GM21515 (cell line): ENCODE measurements at regions not wholly inside any gene's neighbourhood (a gene's known extent, or its start where the extent isn't known, plus 50 kb on each side); places are given as distances from the start of the nearest gene placed in this dataset.
"Not testable (repeated sequence)": the region's sequence is repeated elsewhere in the genome, so short reads cannot be mapped to it uniquely, and the experiment has no call there.

Source experiments
- ATAC-seq: cut with Tn5 transposase; IDR thresholded peaks from one replicate; pipeline ENCODE4 v1.9.1; 2021; ENCODE audit not compliant: unreplicated experiment

DNA sequence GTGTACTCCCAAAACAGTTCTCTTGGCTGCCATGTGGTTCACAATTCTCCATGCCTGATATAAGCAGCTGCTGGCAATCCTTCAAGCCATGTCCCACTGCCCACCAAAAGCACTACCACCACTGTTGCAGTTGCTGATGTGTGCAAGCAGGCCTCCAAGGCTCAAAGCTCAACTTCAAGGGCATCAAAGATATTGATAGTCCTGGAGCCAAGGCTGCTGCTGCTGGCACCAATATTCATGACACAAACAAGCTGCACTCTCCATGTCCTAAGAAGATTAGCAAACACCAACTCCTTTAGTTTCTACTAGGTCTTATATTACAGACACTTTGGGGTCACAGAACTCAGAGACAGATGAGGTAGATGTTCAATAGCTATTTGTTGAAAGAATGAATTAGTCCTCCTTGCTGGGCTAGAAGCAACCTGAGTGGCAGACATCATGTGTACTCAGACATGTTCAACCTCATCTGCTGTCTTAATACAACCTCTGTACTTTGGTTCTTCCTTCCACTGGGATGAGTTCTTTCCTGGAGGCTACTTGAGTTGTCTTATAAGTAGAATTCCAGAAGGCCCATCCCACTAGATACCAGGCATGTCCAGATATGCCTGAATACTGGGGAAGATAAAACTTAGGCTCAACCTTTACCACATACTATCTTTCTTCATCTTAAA, 104.5 kb upstream of the UGP2 start:
- ATAC-seq = no peak

- ATAC-seq = no peak
Measured at GRCh38 chr2:63738019-63738418, 103.7 kb upstream of the UGP2 start.

DNA sequence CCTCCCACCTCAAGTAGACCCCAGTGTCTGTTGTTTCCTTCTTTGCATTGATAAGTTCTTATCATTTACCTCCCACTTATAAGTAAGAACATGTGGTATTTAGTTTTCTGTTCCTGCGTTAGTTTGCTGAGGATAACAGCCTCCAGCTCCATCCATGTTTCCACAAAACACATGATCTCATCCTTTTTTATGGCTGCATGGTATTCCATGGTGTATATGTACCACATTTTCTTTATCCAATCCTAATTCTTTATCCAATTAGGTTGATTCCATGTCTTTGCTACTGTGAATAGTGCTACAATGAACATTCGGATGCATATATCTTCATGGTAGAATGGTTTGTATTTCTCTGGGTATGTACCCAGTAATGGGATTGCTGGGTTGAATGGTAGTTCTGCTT, 102.5 kb upstream of the UGP2 start:
- ATAC-seq = not testable (repeated sequence)

- no peak for ATAC-seq
Measured at GRCh38 chr2:63740020-63740419, 101.7 kb upstream of the UGP2 start.

GRCh38 chr2:63740943-63741342, 100.8 kb upstream of the UGP2 start:
- no peak for ATAC-seq

DNA sequence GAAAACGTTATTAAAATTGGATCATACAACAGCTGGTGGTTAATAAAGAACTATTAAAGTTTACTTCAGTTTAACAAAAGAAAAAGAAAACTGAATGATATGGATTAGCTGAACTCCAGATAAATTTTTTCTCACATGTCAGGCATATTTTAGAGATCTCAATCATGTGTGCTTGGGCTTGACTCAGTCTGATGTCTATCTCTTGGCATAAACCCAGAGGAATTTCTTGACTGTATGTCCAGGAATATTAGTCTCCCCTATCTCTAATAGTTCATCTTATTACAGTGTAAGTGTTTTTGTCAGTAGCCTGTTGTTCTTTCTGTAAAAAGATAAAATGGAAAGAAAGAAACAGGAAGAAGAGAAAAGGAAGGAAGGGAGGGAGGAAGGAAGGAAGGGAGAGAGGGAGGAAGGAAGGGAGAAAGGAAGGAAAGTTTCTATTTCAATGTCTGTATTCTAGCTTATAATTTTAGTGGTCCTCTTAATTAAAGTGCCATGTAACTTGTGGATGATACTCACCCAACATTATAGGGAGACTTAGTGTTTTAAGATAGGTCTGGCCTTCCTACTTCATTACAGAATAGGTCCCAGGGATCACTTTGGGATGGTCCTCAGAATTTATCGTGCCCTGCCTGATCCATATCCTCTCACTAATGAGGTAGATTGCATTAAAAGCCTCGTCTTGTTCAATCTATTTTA, 99.7 kb upstream of the UGP2 start:
- ATAC-seq = no peak

DNA sequence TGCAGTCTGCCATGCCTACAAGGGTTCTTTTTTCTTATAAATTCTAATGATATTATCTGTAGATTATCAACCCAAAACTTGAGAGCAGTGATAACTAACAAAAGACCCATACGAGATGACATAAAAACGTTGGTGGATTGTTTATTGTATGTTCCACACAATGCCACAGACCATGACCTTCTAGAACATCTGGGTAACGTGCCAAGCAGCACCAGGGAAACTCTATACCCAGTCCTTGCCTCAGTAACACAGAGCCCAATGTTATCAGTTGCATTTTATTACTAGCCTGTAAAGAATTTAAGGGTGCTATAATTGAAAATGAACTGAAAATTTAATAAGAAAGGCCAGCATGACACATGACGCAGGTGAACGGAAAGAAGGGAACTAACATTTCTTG, 99.1 kb upstream of the UGP2 start:
- ATAC-seq = no peak

DNA sequence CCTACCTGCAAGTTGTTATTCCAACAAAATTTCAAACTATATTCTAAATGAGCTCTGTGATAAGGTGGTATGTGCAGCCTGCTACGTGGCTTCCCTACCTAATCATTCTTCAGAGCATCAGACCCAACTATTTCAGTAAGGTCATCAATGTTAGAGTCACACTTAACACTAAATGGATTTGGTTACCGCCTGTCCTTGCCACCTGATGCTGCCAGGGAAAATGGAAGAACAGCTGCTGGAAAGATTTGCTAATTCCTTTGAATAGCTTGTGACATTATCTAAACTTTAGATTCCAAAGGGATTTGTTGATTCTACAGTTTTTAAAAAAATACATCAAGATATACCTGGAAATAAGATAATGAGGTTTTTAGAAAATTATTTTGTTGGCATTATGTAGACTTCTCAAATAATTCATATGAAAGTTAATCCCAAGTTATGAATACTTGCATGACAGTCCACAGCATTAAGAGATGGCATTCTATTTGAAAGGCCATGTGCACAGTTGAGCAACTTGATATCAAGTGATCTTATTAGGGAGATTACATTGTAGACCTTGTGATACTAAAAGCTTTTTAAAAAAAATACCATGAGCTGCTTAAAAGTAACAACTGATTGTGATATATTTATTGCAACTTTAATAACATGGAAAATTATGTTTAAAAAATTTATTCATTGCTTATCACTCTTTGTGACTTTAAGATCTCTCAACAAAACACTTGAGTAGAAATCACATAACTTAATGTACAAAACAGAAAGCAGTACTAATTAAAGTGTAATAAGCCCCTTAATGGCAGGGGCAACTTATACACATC, 98.3 kb upstream of the UGP2 start:
- ATAC-seq = no peak

GRCh38 chr2:63743982-63744966, 97.4 kb upstream of the UGP2 start:
- no peak for ATAC-seq

- ATAC-seq = not testable (repeated sequence)
Measured at GRCh38 chr2:63746548-63746947, 95.1 kb upstream of the UGP2 start.

GRCh38 chr2:63751901-63752300, 89.8 kb upstream of the UGP2 start:
- no peak for ATAC-seq

DNA sequence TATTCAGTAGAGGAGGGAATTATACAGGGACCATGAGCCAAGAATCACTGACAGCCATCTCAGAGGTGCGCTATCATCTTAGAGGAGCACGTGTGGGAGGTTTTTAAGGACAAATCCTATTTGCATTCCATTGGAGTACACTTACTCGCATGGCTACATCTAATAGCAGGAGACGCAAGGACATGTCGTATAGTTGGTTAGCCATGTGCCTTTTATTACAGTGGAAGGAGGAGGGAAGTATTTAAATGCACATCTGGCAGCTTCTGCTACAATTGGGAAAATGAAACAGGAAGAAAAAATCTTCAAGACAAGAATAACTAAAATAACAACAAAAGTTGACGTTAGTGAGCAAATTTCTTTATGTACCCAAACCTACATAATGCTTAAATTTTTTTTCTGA, 86.5 kb upstream of the UGP2 start:
- ATAC-seq = no peak

DNA sequence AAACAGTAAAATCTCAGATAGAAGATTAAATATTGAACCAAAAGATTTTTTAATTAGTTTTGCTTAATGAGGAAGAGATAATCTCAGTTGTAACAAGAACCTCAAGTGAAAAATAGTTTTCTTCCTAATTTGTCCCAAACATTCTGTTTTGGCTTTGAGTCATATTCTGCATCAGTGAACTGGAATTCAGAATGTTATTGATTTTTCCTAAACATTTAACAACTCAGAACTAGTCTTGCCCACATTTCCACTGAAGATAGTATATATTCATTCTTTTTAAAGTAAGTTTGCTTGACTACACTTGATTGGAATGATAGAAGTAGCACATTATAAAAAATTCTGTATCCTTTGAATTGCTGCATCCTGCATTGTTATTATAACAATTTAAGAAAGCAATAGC, 85.7 kb upstream of the UGP2 start:
- no peak for ATAC-seq

- ATAC-seq = no peak
Measured at GRCh38 chr2:63763391-63763941, 78.2 kb upstream of the UGP2 start.

- ATAC-seq = no peak
Measured at GRCh38 chr2:63764630-63765029, 77.1 kb upstream of the UGP2 start.

DNA sequence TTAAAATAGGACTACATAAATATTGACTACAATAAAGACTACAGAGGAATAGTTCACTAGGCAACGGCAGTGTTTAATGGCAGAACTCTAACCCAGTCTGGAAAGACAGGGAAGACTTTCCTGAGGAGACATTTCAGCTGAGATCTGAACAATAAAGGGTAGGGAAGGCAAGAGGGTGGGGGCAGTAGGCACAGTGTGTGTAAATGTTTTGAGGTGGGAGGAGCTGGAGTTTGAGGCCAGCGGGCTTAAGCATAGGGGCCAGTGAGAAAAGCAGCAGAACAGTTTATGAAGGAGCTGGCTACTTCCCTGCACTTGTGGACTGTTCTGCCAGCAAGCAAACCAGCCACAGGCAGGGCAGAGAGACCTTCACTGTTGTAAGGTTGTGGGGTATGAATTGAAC, 76.6 kb upstream of the UGP2 start:
- no peak for ATAC-seq

DNA sequence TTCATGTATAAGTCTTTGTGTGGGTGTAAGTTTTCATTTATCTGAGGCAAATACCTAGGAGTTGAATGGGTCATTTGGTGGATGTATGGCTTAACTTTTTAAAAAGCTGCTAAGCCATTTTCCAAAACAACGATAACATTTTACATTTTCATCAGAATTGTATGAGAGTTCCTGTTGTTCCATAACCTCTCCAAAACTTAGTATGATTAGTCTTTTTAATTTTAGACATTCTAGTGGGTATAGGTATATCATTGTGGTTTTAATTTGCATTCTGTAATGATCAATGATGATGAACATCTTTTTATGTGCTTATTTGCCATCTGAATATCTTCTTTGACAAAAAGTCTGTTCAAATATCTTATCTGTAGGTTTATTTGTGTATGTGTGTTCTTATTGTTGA, 74.4 kb upstream of the UGP2 start:
- ATAC-seq = no peak

- ATAC-seq = no peak
Measured at GRCh38 chr2:63768051-63768450, 73.6 kb upstream of the UGP2 start.

DNA sequence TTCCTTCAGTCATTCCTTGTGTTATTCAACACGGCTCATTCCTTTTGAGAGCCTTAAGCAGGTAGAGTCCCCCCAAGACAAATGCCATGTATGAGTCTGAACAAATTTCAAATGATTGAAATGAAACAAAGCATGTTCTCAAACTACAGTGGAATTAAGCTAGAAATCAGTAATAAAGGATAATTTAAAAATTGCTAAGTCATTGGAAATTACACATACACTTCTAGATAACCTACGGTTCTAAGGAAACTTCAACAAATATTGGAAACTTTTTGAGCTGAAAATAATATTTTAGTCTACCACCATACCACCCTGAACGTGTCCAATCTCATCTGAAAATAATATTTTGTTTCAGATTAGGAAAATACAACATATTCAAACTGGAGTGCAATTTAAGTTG, 71.8 kb upstream of the UGP2 start:
- no peak for ATAC-seq

- ATAC-seq = no peak
Measured at GRCh38 chr2:63772061-63772460, 69.6 kb upstream of the UGP2 start.

DNA sequence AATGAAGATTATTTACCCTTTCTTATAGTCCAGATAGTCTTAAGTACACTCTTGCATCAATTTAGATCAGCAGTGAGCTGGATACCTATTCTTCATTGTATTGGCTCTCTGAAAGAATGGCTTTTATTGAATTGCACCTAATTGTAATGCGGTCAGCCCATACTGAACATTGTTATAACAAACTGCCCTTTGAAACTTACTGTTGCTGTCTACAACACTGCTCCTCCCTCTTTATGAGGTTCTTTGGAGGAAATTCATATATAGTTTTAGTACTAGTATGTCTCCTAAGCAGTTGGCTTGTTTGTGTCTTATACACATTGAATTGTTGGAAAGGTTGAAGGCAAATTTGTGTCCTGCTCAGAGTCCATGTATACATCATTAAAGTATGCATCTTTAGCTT, 66.5 kb upstream of the UGP2 start:
- ATAC-seq = no peak
